GM12878 (cell line): ENCODE measurements at regions not wholly inside any gene's neighbourhood (a gene's known extent, or its start where the extent isn't known, plus 50 kb on each side); places are given as distances from the start of the nearest gene placed in this dataset.

Experiments
- ATAC-seq: fragments of 200-7000 bp; cut with Tn5 transposase; 3 replicates; pipeline ENCODE4 v1.9.1; 2020; ENCODE audit warnings: mild to moderate bottlenecking, moderate library complexity
- BruUV-seq: library from RNA; stranded (reverse); fragments of 400-500 nt; replicated peaks from 2 replicates; lab custom pipeline; 2021; lab: Mats Ljungman, UMichigan
- CTCF ChIA-PET: fragments of 300-600 bp; sonication (Branson Sonifier 250); formaldehyde crosslinking; extraction: SDS; loops from one replicate; lab custom pipeline; 2021; ENCODE audit warnings: inconsistent platforms; lab: Yijun Ruan, JAX
- POLR2A ChIA-PET: fragments of 350-600 bp; formaldehyde crosslinking; extraction: SDS; loops from one replicate; lab custom pipeline; 2021; ENCODE audit warnings: inconsistent platforms; lab: Charles Lee
- RAD21 ChIA-PET: fragments of 300-600 bp; sonication (Branson Sonifier 250); formaldehyde crosslinking; loops from one replicate; lab custom pipeline; 2023; ENCODE audit warnings: antibody characterized with exemption; ENCODE audit not compliant: unreplicated experiment; lab: Charles Lee
- SMC1A ChIA-PET: fragments of 300-600 bp; sonication (Branson Sonifier 250); formaldehyde crosslinking; loops from one replicate; lab custom pipeline; 2023; ENCODE audit not compliant: unreplicated experiment, uncharacterized antibody; lab: Charles Lee
- DNase-seq: peaks from one replicate; pipeline ENCODE4 v3.0.0-alpha.2; 2011; ENCODE audit warnings: low read depth, low spot score
- FAIRE-seq: peaks from 3 replicates; lab custom pipeline; 2011; peaks lifted over from hg19 to GRCh38; lab: Jason Lieb, UNC
- H2AFZ ChIP-seq: 2 replicates; pipeline ENCODE4 v1.6.0; 2011; ENCODE audit warnings: low read depth, low read length, control low read depth; ENCODE audit not compliant: control insufficient read depth
- H3K27ac ChIP-seq: 2 replicates; pipeline ENCODE4 v1.5.1; 2011; ENCODE audit warnings: control low read depth; ENCODE audit not compliant: control insufficient read depth, insufficient read depth
- H3K27me3 ChIP-seq, 2 experiments: replicated peaks in 1 of 2; 2 replicates each; pipeline versions ENCODE4 v1.6.0 to v1.6.1; 2011; ENCODE audit warnings: low read length in 1 of 2; ENCODE audit not compliant: control insufficient read depth in 2 of 2, insufficient read depth in 2 of 2
- H3K36me3 ChIP-seq, 2 experiments: 2 replicates each; pipeline ENCODE4 v1.5.1; 2011; ENCODE audit warnings: low read length in 1 of 2; ENCODE audit not compliant: control insufficient read depth in 2 of 2, insufficient read depth in 2 of 2
- H3K4me1 ChIP-seq: 2 replicates; pipeline ENCODE4 v1.6.1; 2011; ENCODE audit warnings: mild to moderate bottlenecking, low read length, moderate library complexity, mixed read lengths; ENCODE audit not compliant: control insufficient read depth, insufficient read depth
- H3K4me2 ChIP-seq: 2 replicates; pipeline ENCODE4 v1.6.0; 2011; ENCODE audit warnings: control low read depth; ENCODE audit not compliant: control insufficient read depth, insufficient read depth
- H3K4me3 ChIP-seq: fragments of 200-600 bp; sonication (generic); 2 replicates; pipeline ENCODE4 v1.5.1; 2016
- H3K79me2 ChIP-seq: 2 replicates; pipeline ENCODE4 v1.6.0; 2011; ENCODE audit warnings: low read length; ENCODE audit not compliant: control insufficient read depth, insufficient read depth
- H3K9ac ChIP-seq: 2 replicates; pipeline ENCODE4 v1.8.0; 2011; ENCODE audit warnings: low read length, control low read depth, mixed read lengths; ENCODE audit not compliant: control insufficient read depth, insufficient read depth
- H3K9me3 ChIP-seq: replicated peaks from 3 replicates; pipeline ENCODE4 v1.5.1; 2011; ENCODE audit warnings: mild to moderate bottlenecking, low read length; ENCODE audit not compliant: control insufficient read depth, insufficient read depth
- H4K20me1 ChIP-seq: 2 replicates; pipeline ENCODE4 v1.6.0; 2011; ENCODE audit not compliant: control insufficient read depth, insufficient read depth
- ATF7 ChIP-seq: fragments of 450-650 bp; IDR thresholded peaks from 2 replicates; pipeline ENCODE4 v1.6.1; 2016; ENCODE audit warnings: low read depth, mild to moderate bottlenecking
- CBFB ChIP-seq: IDR thresholded peaks from 2 replicates; pipeline ENCODE4 v1.6.1; 2016; ENCODE audit warnings: antibody characterized with exemption, low read depth
- HDAC2 ChIP-seq: fragments of 200-600 bp; sonication (generic); IDR thresholded peaks from 2 replicates; pipeline ENCODE4 v1.6.1; 2017
- MYB ChIP-seq: fragments of 150-350 bp; IDR thresholded peaks from 2 replicates; pipeline ENCODE4 v1.6.1; 2014; ENCODE audit warnings: mild to moderate bottlenecking, low read depth, low read length, borderline replicate concordance
- RUNX3 ChIP-seq: IDR thresholded peaks from 2 replicates; pipeline ENCODE4 v1.6.1; 2012; ENCODE audit warnings: low read length, inconsistent platforms
- SMC3 ChIP-seq: IDR thresholded peaks from 2 replicates; pipeline ENCODE4 v1.6.1; 2011; ENCODE audit warnings: low read length, improper control_type of control experiment, borderline replicate concordance
- SPI1 ChIP-seq: IDR thresholded peaks from 2 replicates; pipeline ENCODE4 v1.6.1; 2011; ENCODE audit warnings: low read depth, mild to moderate bottlenecking, low read length, moderate library complexity, borderline replicate concordance; ENCODE audit not compliant: insufficient read depth
- TAF1 ChIP-seq: IDR thresholded peaks from 2 replicates; pipeline ENCODE4 v1.6.1; 2011; ENCODE audit warnings: mild to moderate bottlenecking, low read depth, low read length, borderline replicate concordance
- YY1 ChIP-seq: IDR thresholded peaks from 2 replicates; pipeline ENCODE4 v1.6.1; 2011; ENCODE audit warnings: low read depth, mild to moderate bottlenecking, low read length
- ZNF24 ChIP-seq: fragments of 450-650 bp; IDR thresholded peaks from 2 replicates; pipeline ENCODE4 v1.6.1; 2017; ENCODE audit warnings: antibody characterized with exemption, mild to moderate bottlenecking
- ZSCAN29 ChIP-seq: fragments of 450-650 bp; IDR thresholded peaks from 2 replicates; pipeline ENCODE4 v1.6.1; 2017; ENCODE audit warnings: mild to moderate bottlenecking, moderate library complexity
- WGBS: methylation state at CpG from one replicate; pipeline ENCODE4 v1.1.6; 2016; ENCODE audit warnings: low lambda C conversion rate; ENCODE audit not compliant: insufficient replicate concordance, insufficient coverage; ENCODE audit errors: missing lambda C conversion rate; 5-methylcytosine and 5-hydroxymethylcytosine counted together
- in situ Hi-C: fragments of 300-500 bp; cut with MboI; formaldehyde crosslinking; loops from 9 replicates; pipeline ENCODE4 v1.14.3; 2018; ENCODE audit warnings: mixed read lengths
- intact Hi-C: fragments of 100-400 bp; cut with micrococcal nuclease; formaldehyde crosslinking; loops from one replicate; pipeline ENCODE4 v1.14.2; 2022; ENCODE audit not compliant: unreplicated experiment
- TF ChIP-seq, protein P1 (sequence below): IDR thresholded peaks from 2 replicates; pipeline ENCODE4 v1.6.1; 2011; ENCODE audit warnings: low read depth, low read length, improper control_type of control experiment, borderline replicate concordance
- TF ChIP-seq, protein P2 (sequence below): fragments of 450-650 bp; IDR thresholded peaks from 2 replicates; pipeline ENCODE4 v1.6.1; 2018; ENCODE audit warnings: mild to moderate bottlenecking, low read depth, moderate library complexity; ENCODE audit not compliant: partially characterized antibody
- TF ChIP-seq, protein P3 (sequence below): IDR thresholded peaks from 2 replicates; pipeline ENCODE4 v1.6.1; 2012; ENCODE audit warnings: mild to moderate bottlenecking, low read depth, low read length
- TF ChIP-seq, protein P4 (sequence below): IDR thresholded peaks from 2 replicates; pipeline ENCODE4 v1.6.1; 2012; ENCODE audit warnings: low read depth, low read length, improper control_type of control experiment
- TF ChIP-seq, protein P5 (sequence below): IDR thresholded peaks from 2 replicates; pipeline ENCODE4 v1.6.1; 2011; ENCODE audit warnings: borderline replicate concordance, low read depth, mild to moderate bottlenecking, moderate library complexity, low read length; ENCODE audit not compliant: insufficient read depth, poor library complexity, severe bottlenecking

DNA sequence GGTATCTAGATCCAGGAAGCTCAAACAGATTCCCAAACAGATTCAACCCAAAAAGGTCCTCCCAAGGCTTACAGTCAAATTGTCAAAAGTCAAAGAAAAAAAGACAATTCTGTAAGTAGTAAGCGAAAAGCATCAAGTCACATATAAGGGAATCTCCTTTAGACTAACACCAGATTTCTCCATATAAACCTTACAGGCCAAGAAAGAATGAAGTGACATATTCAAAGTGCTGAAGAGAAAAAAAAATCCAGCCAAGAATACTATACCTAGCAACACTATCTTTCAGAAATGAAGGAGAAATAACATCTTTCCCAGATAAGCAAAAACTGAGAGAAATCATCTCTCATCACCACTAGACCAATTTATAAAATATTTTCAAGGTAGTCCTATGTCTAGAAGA lies 79.6 kb upstream of the LGR5 start:
- DNase-seq = no peak
- Histone ChIP-seq H3K27ac (no peak overlapping the region), H3K27me3 (no peaks in the 10 kb centered on the region), H3K36me3 (no peaks in the 10 kb centered on the region), H3K9ac (no peak overlapping the region), H4K20me1 (no peaks in the 10 kb centered on the region), H3K4me3 (no peak overlapping the region), H3K4me1 (no peaks in the 10 kb centered on the region), H3K4me2 (no peak overlapping the region), H3K79me2 (no peaks in the 10 kb centered on the region), H2AFZ (no peak overlapping the region), H3K9me3 (no peaks in the 10 kb centered on the region)
- SMC1A ChIA-PET = no interaction called here
- intact Hi-C loops = no loop called here
- CTCF ChIA-PET = no interaction called here
- TF ChIP-seq, protein P1, sequence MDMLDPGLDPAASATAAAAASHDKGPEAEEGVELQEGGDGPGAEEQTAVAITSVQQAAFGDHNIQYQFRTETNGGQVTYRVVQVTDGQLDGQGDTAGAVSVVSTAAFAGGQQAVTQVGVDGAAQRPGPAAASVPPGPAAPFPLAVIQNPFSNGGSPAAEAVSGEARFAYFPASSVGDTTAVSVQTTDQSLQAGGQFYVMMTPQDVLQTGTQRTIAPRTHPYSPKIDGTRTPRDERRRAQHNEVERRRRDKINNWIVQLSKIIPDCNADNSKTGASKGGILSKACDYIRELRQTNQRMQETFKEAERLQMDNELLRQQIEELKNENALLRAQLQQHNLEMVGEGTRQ = no peak
- TF ChIP-seq RUNX3 = no peak
- TF ChIP-seq, protein P2, sequence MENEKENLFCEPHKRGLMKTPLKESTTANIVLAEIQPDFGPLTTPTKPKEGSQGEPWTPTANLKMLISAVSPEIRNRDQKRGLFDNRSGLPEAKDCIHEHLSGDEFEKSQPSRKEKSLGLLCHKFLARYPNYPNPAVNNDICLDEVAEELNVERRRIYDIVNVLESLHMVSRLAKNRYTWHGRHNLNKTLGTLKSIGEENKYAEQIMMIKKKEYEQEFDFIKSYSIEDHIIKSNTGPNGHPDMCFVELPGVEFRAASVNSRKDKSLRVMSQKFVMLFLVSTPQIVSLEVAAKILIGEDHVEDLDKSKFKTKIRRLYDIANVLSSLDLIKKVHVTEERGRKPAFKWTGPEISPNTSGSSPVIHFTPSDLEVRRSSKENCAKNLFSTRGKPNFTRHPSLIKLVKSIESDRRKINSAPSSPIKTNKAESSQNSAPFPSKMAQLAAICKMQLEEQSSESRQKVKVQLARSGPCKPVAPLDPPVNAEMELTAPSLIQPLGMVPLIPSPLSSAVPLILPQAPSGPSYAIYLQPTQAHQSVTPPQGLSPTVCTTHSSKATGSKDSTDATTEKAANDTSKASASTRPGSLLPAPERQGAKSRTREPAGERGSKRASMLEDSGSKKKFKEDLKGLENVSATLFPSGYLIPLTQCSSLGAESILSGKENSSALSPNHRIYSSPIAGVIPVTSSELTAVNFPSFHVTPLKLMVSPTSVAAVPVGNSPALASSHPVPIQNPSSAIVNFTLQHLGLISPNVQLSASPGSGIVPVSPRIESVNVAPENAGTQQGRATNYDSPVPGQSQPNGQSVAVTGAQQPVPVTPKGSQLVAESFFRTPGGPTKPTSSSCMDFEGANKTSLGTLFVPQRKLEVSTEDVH = no peak
- no peak for TF ChIP-seq ZSCAN29
- TF ChIP-seq, protein P3, sequence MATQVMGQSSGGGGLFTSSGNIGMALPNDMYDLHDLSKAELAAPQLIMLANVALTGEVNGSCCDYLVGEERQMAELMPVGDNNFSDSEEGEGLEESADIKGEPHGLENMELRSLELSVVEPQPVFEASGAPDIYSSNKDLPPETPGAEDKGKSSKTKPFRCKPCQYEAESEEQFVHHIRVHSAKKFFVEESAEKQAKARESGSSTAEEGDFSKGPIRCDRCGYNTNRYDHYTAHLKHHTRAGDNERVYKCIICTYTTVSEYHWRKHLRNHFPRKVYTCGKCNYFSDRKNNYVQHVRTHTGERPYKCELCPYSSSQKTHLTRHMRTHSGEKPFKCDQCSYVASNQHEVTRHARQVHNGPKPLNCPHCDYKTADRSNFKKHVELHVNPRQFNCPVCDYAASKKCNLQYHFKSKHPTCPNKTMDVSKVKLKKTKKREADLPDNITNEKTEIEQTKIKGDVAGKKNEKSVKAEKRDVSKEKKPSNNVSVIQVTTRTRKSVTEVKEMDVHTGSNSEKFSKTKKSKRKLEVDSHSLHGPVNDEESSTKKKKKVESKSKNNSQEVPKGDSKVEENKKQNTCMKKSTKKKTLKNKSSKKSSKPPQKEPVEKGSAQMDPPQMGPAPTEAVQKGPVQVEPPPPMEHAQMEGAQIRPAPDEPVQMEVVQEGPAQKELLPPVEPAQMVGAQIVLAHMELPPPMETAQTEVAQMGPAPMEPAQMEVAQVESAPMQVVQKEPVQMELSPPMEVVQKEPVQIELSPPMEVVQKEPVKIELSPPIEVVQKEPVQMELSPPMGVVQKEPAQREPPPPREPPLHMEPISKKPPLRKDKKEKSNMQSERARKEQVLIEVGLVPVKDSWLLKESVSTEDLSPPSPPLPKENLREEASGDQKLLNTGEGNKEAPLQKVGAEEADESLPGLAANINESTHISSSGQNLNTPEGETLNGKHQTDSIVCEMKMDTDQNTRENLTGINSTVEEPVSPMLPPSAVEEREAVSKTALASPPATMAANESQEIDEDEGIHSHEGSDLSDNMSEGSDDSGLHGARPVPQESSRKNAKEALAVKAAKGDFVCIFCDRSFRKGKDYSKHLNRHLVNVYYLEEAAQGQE = no peak
- TF ChIP-seq, protein P4, sequence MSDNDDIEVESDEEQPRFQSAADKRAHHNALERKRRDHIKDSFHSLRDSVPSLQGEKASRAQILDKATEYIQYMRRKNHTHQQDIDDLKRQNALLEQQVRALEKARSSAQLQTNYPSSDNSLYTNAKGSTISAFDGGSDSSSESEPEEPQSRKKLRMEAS = no peak
- no peak for TF ChIP-seq YY1
- TF ChIP-seq ZNF24 = no peak
- TF ChIP-seq HDAC2 = no peak
- TF ChIP-seq, protein P5, sequence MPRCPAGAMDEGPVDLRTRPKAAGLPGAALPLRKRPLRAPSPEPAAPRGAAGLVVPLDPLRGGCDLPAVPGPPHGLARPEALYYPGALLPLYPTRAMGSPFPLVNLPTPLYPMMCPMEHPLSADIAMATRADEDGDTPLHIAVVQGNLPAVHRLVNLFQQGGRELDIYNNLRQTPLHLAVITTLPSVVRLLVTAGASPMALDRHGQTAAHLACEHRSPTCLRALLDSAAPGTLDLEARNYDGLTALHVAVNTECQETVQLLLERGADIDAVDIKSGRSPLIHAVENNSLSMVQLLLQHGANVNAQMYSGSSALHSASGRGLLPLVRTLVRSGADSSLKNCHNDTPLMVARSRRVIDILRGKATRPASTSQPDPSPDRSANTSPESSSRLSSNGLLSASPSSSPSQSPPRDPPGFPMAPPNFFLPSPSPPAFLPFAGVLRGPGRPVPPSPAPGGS = no peak
- TF ChIP-seq MYB = no peak
- no peak for TF ChIP-seq CBFB
- no peak for TF ChIP-seq ATF7
- TF ChIP-seq SMC3 = no peak
- no peak for TF ChIP-seq TAF1
- TF ChIP-seq SPI1 = no peak
- 43% methylated on average over 1 of the region's 1 CpG for WGBS
- POLR2A ChIA-PET = no interaction called here
- no peak for FAIRE-seq
- RAD21 ChIA-PET = no interaction called here
- BruUV-seq = no TSS peak
- in situ Hi-C loops = no loop called here
- ATAC-seq = no peak
